Upper lobe of left lung (tissue), 4 donors: ENCODE measurements at regions not wholly inside any gene's neighbourhood (a gene's known extent, or its start where the extent isn't known, plus 50 kb on each side); places are given as distances from the start of the nearest gene placed in this dataset.

Experiments used
- CTCF ChIP-seq, 6 experiments: fragments of 450-650 bp in 4 of 6; fragments of 200-600 bp in 2 of 6; sonication (generic) in 2 of 6; IDR thresholded peaks; one replicate each; pipeline ENCODE4 v1.5.1; 2016 to 2019; ENCODE audit warnings: antibody characterized with exemption in 6 of 6
- EP300 ChIP-seq, 4 donors: sonication (generic); formaldehyde crosslinking; IDR thresholded peaks; one replicate each; pipeline ENCODE4 v1.5.1; 2017; ENCODE audit warnings: antibody characterized with exemption in 4 of 4, control low read depth in 2 of 4
- POLR2A ChIP-seq, 4 donors: fragments of 450-650 bp; IDR thresholded peaks; one replicate each; pipeline ENCODE4 v1.5.1; 2016 to 2017; ENCODE audit warnings: antibody characterized with exemption in 4 of 4, mild to moderate bottlenecking in 2 of 4
- POLR2AphosphoS5 ChIP-seq, 2 donors: sonication (generic); formaldehyde crosslinking; IDR thresholded peaks; one replicate each; pipeline ENCODE4 v1.5.1; 2017; ENCODE audit warnings: antibody characterized with exemption in 2 of 2

GRCh38 chr5:163825661-163826060 is 320.2 kb downstream of the MAT2B start:
- TF ChIP-seq CTCF (IDR thresholded peaks at IDR 0.05) (no peak), POLR2A (IDR thresholded peaks at IDR 0.05) (no peak), POLR2AphosphoS5 (IDR thresholded peaks at IDR 0.05) (no peak), EP300 (IDR thresholded peaks at IDR 0.05) (no peak)
